GM18858 (cell line): ENCODE measurements at regions not wholly inside any gene's neighbourhood (a gene's known extent, or its start where the extent isn't known, plus 50 kb on each side); places are given as distances from the start of the nearest gene placed in this dataset.
"Not testable (repeated sequence)": the region's sequence is repeated elsewhere in the genome, so short reads cannot be mapped to it uniquely, and the experiment has no call there.

Experiments
- ATAC-seq: cut with Tn5 transposase; IDR thresholded peaks from one replicate; pipeline ENCODE4 v1.9.1; 2021; ENCODE audit not compliant: unreplicated experiment

DNA sequence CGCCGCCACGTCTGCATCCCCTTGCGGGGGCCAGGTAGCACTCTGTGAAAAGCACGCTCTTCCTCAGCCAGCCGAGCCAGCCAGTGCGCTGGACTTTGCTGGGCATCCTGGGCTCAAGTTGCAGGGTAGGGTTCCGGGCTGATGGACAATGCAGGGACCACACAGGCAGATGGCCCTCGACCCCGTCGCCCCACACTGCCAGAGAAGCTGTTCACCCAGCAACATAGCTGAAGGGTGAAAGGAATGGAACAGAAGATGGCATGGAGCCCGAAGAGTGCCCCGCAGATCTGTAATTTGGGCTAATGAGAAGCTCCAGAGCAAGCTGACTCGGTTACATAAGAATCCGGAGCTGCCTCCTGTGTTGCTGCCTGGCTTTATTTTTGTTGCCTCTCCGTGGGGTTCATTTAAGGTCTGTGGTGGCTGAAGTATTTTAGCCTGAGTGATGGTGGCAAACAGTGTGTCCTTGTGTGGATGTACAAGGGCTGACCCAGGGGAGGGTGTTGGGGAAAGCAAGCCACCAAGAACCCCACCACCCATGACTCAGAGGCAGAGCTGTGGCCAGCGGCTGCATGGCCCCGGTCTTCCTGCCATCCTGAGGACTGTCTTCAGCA is 105.8 kb downstream of the SOX1 start:
- ATAC-seq, result no peak

DNA sequence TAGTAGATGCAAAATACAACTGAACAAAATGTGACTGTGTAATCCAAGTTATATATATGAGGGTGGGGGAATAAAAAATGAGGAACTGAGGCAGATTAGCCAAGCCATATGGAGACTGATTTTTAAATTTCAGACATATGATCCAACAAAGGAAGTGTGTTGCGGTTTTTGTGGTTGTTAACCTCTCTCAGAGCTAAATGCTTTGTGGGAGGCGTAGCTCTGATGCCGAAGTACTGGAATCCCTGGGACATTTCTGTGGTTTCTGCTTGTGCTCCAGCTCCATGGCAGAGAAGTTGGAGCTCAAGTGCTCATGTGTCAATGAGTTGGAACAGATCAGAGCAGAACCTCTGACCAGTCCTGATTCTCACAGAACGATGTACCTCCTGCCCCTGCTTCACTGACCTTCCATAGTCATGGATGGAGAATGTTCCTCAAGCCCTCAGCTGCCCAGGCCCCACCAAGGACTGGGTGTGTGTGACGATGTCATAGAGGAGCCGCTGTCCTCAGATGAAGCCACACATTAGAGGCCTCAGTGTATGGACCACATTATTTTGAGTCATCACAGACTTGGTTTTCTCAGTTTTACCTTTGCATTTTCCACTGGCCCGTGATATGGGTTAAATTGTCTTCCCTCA is 107.6 kb downstream of the SOX1 start:
- ATAC-seq, result no peak

DNA sequence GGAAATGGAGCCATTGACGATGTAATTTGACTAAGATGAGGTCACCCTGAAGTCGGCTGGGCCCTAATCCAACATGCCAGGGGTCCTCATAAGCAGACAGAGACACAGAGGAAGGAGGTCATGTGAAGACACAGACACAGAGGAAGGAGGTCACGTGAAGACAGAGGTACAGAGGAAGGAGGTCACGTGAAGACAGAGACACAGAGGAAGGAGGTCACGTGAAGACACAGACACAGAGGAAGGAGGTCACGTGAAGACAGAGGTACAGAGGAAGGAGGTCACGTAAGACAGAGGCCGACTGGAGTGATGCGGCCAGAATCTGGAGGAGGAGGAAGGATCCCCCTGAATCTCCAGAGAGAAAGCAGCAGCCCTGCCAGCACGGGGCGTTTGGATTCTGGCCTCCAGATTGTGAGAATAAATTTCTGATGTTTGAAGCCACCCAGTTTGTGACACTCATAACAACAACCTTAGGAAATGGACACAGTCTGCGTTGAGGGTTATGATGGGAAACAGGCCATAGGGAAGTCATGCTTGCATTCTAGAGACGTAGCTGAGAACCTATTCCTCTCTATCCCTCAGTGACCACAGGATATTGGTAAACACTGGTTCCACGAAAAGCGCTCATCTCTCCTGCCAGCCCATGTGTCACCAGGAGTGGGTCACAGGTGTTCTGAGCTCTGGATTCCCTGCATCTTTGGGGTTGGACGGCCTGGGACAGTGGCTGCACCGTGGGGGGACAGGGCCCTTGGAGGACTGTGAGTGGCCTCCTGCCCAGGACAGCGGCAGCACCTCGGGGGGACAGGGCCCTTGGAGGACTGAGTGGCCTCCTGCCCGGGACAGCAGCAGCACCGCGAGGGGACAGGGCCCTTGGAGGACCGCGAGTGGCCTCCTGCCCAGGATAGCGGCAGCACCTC is 108.5 kb downstream of the SOX1 start:
- no peak for ATAC-seq

DNA sequence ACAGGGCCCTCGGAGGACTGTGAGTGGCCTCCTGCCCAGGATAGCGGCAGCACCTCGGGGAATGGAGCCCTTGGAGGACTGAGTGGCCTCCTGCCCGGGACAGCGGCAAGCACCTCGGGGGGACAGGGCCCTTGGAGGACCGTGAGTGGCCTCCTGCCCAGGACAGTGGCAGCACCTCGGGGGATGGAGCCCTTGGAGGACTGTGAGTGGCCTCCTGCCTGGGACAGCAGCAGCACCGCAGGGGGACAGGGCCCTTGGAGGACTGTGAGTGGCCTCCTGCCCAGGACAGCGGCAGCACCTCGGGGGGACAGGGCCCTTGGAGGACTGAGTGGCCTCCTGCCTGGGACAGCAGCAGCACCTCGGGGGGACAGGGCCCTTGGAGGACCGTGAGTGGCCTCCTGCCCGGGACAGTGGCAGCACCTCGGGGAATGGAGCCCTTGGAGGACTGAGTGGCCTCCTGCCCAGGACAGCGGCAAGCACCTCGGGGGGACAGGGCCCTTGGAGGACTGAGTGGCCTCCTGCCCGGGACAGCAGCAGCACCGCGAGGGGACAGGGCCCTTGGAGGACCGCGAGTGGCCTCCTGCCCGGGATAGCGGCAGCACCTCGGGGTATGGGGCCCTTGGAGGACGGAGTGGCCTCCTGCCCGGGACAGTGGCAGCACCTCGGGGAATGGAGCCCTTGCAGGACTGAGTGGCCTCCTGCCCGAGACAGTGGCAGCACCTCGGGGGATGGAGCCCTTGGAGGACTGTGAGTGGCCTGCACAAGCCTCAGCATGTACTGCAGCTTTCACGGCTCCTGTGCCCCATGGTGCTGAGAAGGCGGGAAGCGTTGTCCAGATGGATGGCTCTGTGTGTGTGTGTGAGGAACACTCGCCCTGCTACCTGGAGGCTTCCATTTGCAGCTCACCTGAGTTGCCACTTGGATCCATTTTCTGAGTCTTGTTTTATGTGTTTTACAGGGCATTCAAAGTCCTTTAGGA is 109.5 kb downstream of the SOX1 start:
- not testable (repeated sequence) for ATAC-seq

DNA sequence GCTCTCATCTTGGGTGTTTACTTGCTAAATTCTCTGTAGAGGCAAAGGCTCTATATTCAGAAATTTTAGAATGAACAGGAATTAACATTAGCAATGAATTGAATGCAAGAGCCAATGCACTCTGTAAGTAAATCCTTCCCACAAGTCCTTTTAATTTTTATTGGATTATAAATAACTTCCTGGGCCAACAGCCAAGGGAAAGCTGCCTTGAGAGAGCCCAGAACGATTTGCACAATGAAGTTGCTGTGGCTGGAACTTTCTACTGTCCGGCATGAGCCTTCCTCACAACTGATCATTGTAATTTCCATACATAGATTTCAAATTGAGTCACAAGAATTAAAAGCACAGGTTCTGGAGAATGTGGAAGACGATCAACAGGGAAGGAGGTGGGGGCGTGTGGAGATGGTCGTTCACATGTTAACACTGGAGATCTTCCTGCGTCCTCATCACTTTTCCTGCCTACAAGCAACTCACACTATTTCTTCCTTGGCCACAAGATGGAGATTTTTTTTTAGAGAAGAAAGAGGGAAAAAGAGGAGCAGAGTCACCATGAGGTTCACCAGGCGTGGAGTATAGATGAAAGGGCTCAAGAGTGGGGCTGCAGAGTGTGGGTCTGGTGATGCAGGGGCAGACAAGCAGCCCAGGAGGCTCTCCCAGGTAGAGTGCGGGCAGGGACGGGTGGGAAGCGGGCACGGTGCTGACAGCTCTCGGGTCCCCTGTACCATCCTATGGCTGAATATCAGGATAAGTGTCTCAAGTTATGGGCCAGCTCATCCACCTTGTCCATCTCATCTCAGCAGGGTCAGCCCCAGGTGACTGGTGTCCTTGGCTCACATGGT is 110.7 kb downstream of the SOX1 start:
- no peak for ATAC-seq

DNA sequence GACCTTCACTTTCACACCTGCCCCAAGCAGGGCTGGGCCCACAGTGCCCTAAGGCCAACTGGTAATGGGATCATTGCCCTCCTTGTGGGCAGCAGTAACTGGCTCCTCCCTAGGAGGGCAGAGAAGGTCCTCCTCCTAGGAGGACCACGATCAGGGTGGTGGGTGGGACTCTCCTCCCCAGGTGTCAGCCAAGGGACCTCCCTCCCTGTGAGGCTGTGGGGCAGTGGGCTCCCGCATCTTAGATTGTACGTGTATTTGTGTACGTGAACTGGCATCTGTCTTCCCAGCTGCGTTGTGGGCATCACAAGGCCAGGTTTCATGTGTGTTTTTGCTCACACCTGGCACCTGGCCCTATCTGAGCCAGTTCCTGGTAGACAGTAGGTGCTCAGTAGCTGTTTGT is 111.8 kb downstream of the SOX1 start:
- ATAC-seq, result no peak

DNA sequence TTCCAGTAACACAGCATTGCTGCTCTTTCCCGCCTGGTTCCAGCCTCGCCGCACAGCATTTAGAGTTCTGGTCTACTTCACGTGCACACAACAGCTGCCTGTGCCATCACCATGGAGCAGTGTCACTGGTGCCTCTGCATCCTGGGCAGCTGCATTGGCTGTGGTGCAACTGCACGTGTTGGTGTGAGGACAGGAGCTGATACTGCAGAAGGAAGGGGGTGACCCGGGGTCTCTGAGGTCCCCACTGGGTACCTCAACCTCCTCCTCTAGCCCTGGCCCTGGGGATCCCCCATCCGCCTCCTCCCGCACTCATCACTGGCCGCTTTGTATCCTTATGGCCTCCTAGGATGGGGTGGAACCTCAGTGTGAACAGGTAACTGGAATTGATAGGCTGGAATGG is 112.5 kb downstream of the SOX1 start:
- ATAC-seq, result no peak

DNA sequence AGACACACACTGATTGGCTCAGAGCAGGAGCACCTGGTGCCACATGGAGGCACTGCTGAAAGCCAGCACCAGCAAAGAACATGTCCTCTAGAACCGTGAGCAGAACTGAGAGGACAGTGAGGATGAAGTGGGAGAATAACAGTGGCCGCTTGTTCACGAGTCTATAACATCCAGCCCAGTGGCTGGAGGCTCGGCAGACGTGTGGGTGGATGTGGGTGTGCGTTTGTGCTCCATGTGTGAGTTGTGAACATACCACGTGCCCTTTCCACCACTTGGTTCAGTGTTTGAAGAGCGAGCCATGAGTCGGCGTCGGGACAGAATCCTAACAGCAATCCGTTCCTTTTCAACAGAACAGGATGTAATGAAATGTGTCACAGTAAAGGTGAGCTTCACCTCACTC is 113.0 kb downstream of the SOX1 start:
- ATAC-seq, result no peak

DNA sequence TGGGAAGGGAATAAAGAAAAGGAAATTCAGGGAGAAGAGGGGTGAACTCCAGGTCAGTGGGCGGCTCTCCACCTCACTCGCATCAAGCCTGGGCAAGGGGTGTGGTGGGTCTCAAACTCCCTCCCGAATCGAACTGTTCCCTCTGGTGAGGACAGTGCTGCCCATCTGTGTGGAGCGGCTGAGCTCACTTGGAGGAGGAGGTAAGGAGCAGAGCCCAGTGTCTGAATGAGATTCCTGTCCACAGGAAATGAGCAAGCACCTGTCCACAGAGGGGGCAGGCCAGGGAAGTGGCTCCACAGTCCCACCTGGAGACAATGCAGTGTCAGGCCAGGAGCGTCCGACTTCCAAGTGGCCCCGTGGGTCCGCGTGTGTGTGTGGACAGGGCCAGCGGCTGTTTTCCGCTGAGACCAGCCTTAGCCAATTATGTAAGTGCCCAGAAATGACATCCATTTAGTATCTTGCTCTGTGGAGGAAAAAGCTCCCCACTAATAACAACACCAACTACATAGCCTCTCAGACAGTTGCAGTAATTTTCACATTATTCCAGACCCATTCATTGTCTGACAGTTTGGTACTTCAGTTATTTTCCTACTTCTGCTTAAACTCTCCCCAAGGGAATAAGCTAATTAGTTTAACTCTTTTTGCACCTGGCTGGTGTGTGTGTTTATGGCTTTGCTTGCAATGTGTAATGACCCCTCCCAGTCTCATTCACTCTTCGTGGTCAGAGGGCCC is 114.6 kb downstream of the SOX1 start:
- no peak for ATAC-seq

DNA sequence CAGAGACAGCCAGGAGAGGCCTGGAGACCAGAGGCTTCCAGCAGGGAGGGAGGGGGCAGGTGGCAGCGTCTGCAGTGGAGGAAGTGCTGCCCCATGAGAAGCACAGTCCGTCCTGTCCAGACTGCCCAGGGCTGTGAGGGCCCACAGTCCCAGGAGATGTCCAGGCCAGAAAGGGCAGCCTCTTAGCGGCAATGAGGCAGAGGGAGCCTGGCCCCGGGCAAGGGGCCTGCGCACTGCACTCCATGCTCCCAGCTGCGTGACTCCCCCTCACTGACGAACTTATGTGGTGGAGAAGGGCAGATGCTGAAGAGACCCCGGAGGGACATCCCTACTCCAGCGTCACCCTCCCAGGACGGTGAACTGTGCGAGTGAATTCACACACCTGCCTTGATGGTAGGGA is 115.3 kb downstream of the SOX1 start:
- ATAC-seq, result no peak

DNA sequence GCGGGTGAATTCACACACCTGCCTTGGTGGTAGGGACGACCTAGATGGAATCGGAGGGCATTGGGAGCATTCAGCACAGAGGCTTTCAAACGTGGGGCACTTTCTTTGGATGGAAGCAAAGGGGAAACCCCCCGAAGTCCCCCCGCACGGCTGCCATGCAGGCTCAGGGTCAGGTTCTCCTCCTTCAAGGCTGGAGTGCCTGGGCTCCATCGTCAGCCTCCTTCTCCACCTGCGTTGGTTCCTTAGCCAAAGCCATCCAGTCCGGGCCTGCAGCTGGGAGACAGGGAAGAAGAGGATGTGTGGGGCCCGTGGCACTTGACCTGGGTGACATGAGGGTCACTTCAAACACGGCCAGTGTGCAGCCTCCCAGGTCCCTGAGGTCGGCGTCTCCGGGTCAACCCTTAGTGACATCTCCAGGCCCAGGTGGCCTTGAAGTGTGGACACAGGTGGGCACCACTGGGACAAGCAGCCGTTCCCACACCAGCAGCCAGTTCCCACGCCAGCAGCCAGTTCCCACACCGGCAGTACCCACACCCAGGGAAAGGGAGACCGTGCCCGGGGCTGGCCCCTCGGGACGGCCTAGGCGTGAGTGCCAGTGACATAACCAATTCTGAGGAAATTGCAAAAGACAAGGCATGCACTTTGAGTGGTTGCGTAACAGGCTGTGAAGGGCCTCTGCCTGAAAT is 116.0 kb downstream of the SOX1 start:
- no peak for ATAC-seq

DNA sequence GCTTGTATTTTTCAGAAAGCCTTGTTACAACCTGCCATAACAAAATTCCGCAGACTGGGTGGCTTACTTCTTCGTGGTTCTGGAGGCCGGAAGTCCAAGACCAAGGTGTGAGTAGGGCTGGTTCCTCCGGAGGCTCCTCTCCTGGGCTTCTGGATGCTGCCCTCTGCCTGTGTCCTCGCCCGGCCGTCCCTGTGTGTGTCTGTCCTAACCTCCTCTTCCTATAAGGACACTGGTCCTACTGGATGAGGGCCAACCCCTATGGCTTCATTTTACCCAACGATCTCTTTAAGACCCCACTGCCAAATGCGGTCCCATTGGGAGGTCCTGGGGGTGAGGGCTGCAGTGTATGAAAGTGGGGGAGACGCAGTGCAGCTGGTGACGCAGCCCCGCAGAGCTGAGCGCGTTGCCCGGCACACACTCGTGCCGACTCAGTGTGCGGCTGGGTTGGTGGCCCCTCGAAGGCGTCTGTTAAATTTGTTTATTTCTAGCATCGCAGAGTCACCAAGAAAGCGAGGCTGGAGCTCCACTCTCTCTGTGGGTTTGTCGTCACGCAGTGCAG is 116.7 kb downstream of the SOX1 start:
- ATAC-seq, result no peak

DNA sequence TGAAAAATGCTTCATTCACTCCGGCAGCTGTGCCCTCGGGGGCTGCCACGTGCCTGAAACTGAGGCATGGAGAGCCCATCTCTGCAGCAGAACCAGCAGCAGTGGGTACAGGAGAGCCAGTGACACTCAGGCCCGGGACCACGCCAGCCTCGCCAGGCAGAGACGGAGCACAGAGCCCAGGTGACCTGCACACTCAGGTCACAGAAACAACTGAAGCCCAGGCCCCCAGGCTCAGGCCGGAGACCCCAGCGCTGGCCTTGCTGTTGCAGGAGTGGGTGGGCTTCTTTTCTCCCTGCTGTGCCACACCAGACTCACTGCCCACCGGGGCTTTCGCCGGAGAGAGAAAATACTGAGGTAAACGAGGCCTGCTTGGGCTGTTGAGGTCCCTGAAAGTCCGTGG is 117.3 kb downstream of the SOX1 start:
- no peak for ATAC-seq

DNA sequence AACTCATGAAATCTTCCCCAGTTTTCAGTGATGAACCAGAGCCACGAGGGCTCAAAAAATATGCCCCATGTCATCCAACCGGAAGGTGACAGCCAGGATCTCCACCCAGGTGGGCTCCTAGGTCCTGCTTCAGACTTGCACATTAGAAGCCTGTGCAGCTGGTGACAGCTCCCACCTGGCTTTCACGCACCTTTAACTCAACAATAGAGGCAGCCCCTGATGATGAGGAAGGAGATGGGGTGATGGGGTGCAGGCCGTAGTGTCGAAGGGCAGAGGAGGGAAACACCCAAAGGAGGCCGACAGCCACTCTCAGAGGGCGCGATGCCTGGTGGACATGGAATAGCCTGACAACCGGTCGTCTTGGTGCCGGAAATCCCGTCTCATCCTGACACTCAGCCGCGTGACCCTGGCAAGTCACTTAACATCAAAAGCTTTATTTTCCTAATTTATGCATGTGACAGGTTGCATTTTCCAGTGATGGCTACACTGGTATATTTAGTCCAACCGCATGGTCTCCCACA is 118.0 kb downstream of the SOX1 start:
- ATAC-seq, result no peak

DNA sequence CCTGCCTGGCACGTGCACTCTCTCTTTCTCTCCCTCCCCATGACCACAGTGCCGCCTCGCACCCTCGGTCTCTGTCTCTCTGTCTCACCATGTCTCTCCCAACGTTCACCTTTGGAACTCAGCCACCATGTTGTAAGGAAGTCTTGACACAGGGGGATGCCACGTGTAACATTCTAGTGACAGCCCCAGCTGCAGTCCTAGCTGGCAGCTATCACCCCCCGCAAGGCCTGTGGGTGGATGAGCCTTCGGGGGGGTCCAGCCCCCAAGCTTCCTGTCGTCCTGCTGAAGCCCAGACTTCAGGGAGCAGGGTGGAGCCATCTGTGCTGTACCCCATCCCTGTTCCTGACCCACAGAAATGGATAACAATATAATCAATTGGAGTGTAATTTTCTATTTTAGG is 118.5 kb downstream of the SOX1 start:
- ATAC-seq, result no peak

DNA sequence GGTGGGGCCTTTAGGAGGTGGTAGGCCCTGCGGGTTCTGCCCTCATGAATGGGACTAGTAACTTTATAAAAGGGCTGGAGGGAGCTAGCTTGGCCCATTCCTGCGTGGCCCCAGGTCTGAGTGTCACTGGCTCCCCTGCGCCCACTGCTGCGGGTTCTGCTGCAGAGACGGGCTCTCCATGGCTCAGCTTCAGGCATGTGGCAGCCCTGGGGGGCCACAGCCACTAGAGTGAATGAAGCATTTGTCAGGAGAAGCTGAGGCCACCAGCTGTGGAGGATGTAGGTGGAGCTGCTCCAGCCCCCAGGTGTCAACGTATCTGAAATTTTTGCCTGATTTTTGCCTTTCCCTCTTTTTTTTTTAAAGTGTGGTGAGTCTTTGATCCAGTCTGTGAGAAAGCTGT is 119.1 kb downstream of the SOX1 start:
- no peak for ATAC-seq

DNA sequence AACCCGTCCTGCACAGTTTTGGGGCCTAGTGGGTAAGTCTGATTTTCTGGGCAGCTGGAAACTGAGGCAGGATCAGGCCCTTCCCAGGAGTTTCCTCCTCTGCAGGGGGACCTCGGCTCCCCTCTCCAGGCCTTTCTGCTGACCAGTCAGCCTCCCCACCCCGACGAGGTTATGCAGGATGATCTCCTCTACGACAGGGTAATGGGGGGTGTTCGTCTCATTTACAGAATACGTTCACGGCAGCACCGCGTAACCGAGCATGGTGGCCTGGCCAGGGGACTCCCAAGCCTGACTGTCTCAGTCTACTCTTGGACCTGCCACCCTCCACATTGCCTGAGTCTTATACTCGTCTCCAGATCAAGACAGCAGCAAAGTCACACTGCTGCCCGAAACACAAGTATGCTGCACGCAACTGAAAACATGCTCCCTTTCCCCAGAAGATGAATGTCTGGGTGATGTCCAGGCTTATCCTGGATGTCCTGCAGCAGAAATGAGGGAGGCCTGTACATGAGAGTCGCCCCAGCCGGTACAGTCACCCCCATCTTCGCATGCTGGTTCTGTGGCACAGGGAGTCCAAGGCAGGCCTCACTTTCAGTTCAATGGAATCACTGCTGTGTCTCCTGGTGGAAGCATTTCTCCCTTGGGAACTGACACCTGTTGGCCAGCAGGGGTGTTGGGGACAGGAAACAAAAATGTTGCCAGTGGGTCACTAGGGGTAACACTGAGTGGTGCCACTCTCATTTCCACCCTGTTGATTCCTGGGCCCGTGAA is 120.8 kb downstream of the SOX1 start:
- no peak for ATAC-seq

DNA sequence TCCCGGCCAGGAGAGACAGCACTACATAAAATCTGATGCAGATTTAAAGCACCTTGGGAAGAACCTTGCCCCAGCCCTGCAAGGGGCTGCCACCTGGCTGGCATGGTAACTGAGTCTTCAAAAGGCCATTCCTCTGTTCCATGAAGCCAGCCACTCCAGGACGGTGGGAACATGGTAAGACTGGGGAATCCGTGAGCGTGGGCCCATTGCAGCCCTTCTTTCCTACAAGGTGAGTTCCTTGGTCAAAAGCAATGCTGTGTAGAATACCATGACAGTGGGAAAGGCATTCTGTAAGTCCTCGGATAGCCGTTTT is 121.3 kb downstream of the SOX1 start:
- no peak for ATAC-seq
